H1 (cell line): ENCODE measurements at regions not wholly inside any gene's neighbourhood (a gene's known extent, or its start where the extent isn't known, plus 50 kb on each side); places are given as distances from the start of the nearest gene placed in this dataset.
"Not testable (repeated sequence)": the region's sequence is repeated elsewhere in the genome, so short reads cannot be mapped to it uniquely, and the experiment has no call there.

ENCODE experiments used
- CTCF ChIA-PET: fragments of 300-600 bp; sonication (Branson Sonifier 250); formaldehyde crosslinking; loops from one replicate; lab custom pipeline; 2021; ENCODE audit not compliant: partially characterized antibody; lab: Charles Lee
- POLR2A ChIA-PET: fragments of 300-600 bp; sonication (Branson Sonifier 250); formaldehyde crosslinking; loops from one replicate; lab custom pipeline; 2021; ENCODE audit warnings: inconsistent platforms; ENCODE audit not compliant: partially characterized antibody; lab: Charles Lee
- DNase-seq, 2 experiments: peaks; one replicate each; pipeline versions ENCODE4 v3.0.0 to v3.0.0-alpha.2; 2010 to 2022; ENCODE audit warnings: low spot score in 2 of 2, low read depth in 1 of 2, mixed read lengths in 1 of 2
- FAIRE-seq: peaks from 2 replicates; lab custom pipeline; 2011; peaks lifted over from hg19 to GRCh38; lab: Jason Lieb, UNC
- H2AFZ ChIP-seq: 2 replicates; pipeline ENCODE4 v1.8.1; 2012; ENCODE audit warnings: low read length, inconsistent platforms
- H2AK5ac ChIP-seq: 2 replicates; pipeline ENCODE4 v1.6.1; 2013; ENCODE audit warnings: low read depth, low read length
- H2BK120ac ChIP-seq: replicated peaks from 2 replicates; pipeline ENCODE3; 2013; ENCODE audit warnings: low read depth, low read length, inconsistent platforms
- H2BK12ac ChIP-seq: 2 replicates; pipeline ENCODE4 v1.6.1; 2013; ENCODE audit warnings: low read depth, low read length
- H2BK15ac ChIP-seq: 2 replicates; pipeline ENCODE4 v1.6.1; 2013; ENCODE audit warnings: low read length
- H2BK20ac ChIP-seq: 2 replicates; pipeline ENCODE4 v1.6.1; 2013; ENCODE audit warnings: low read length
- H2BK5ac ChIP-seq: 2 replicates; pipeline ENCODE4 v1.6.1; 2013; ENCODE audit warnings: low read depth, low read length
- H3K14ac ChIP-seq: 2 replicates; pipeline ENCODE4 v1.6.1; 2013; ENCODE audit warnings: inconsistent platforms; ENCODE audit not compliant: insufficient read length
- H3K18ac ChIP-seq: 2 replicates; pipeline ENCODE4 v1.6.1; 2013; ENCODE audit warnings: low read length; ENCODE audit errors: extremely low read depth
- H3K23ac ChIP-seq: 2 replicates; pipeline ENCODE4 v1.6.1; 2013; ENCODE audit warnings: inconsistent platforms; ENCODE audit not compliant: insufficient read length
- H3K23me2 ChIP-seq: 2 replicates; pipeline ENCODE4 v1.6.1; 2013; ENCODE audit warnings: low read depth, low read length
- H3K27ac ChIP-seq: 2 replicates; pipeline ENCODE4 v1.6.1; 2011; ENCODE audit warnings: low read depth, low read length, inconsistent platforms
- H3K27me3 ChIP-seq, 4 experiments: replicated peaks in 1 of 4; 1 replicate in 1 of 4; 2 replicates in 3 of 4; pipeline versions ENCODE4 v1.6.1 to v1.8.1; 2011 to 2013; ENCODE audit warnings: low read length in 3 of 4, mild to moderate bottlenecking in 3 of 4, inconsistent platforms in 2 of 4, mixed read lengths in 2 of 4, moderate library complexity in 1 of 4; ENCODE audit not compliant: control insufficient read depth in 3 of 4, insufficient read depth in 3 of 4; ENCODE audit errors: extremely low read depth in 1 of 4
- H3K36me3 ChIP-seq, 4 experiments: 2 replicates each; pipeline versions ENCODE4 v1.6.1 to v1.8.1; 2011 to 2013; ENCODE audit warnings: mild to moderate bottlenecking in 4 of 4, low read length in 3 of 4, moderate library complexity in 2 of 4, control low read depth in 1 of 4, inconsistent platforms in 1 of 4; ENCODE audit not compliant: insufficient read depth in 4 of 4, control insufficient read depth in 2 of 4
- H3K4ac ChIP-seq: replicated peaks from 2 replicates; pipeline ENCODE3; 2013; ENCODE audit warnings: low read length, low read depth, mixed read lengths, inconsistent platforms; ENCODE audit not compliant: insufficient read length
- H3K4me1 ChIP-seq, 4 experiments: replicated peaks in 1 of 4; 1 replicate in 1 of 4; 2 replicates in 3 of 4; pipeline versions ENCODE4 v1.6.1 to v1.8.1; 2011 to 2013; ENCODE audit warnings: low read length in 3 of 4, inconsistent platforms in 2 of 4, mixed read lengths in 1 of 4; ENCODE audit not compliant: insufficient read depth in 4 of 4, control insufficient read depth in 3 of 4
- H3K4me2 ChIP-seq, 2 experiments: 2 replicates each; pipeline versions ENCODE4 v1.6.1 to v1.8.1; 2011 to 2013; ENCODE audit warnings: low read depth in 2 of 2, low read length in 2 of 2, control low read depth in 1 of 2, inconsistent platforms in 1 of 2, mild to moderate bottlenecking in 1 of 2; ENCODE audit not compliant: insufficient read depth in 1 of 2
- H3K4me3 ChIP-seq, 4 experiments: fragments of 200-600, 300-600 bp in 1 of 4; sonication (generic), shearing (Covaris generic), sonication (Bioruptor Twin) in 1 of 4; 2 replicates each; pipeline versions ENCODE4 v1.5.1 to v1.8.1; 2011 to 2016; ENCODE audit warnings: low read length in 4 of 4, low read depth in 3 of 4, control low read depth in 2 of 4, inconsistent platforms in 2 of 4, mild to moderate bottlenecking in 2 of 4, mixed read lengths in 1 of 4, moderate library complexity in 1 of 4; ENCODE audit not compliant: insufficient read depth in 2 of 4; ENCODE audit errors: extremely low read depth in 1 of 4
- H3K56ac ChIP-seq: replicated peaks from 2 replicates; pipeline ENCODE3; 2013; ENCODE audit warnings: low read depth, mild to moderate bottlenecking, mixed read lengths, low read length, inconsistent platforms; ENCODE audit not compliant: insufficient read length
- H3K79me1 ChIP-seq: 2 replicates; pipeline ENCODE4 v1.6.1; 2013; ENCODE audit warnings: low read depth, low read length, control low read depth
- H3K79me2 ChIP-seq, 2 experiments: 2 replicates each; pipeline versions ENCODE4 v1.6.1 to v1.8.1; 2012 to 2013; ENCODE audit warnings: low read length in 2 of 2, mild to moderate bottlenecking in 2 of 2, inconsistent platforms in 1 of 2; ENCODE audit not compliant: insufficient read depth in 2 of 2, control insufficient read depth in 1 of 2
- H3K9ac ChIP-seq, 4 experiments: replicated peaks in 1 of 4; 1 replicate in 1 of 4; 2 replicates in 3 of 4; pipeline versions ENCODE4 v1.6.1 to v1.8.1; 2011 to 2013; ENCODE audit warnings: low read depth in 3 of 4, low read length in 3 of 4, control low read depth in 2 of 4, mild to moderate bottlenecking in 2 of 4, moderate library complexity in 2 of 4, inconsistent platforms in 1 of 4; ENCODE audit errors: extremely low read depth in 1 of 4
- H3K9me3 ChIP-seq, 2 experiments: 2 replicates each; pipeline versions ENCODE4 v1.6.1 to v1.8.1; 2012 to 2013; ENCODE audit warnings: mild to moderate bottlenecking in 2 of 2, moderate library complexity in 2 of 2, control low read depth in 1 of 2, inconsistent platforms in 1 of 2, low read depth in 1 of 2, low read length in 1 of 2, mixed read lengths in 1 of 2; ENCODE audit not compliant: insufficient read depth in 2 of 2
- H4K20me1 ChIP-seq, 2 experiments: replicated peaks in 1 of 2; 2 replicates each; pipeline versions ENCODE3 to v1.8.1; 2011 to 2013; ENCODE audit warnings: inconsistent platforms in 2 of 2, low read length in 2 of 2, mild to moderate bottlenecking in 1 of 2; ENCODE audit not compliant: insufficient read depth in 2 of 2, control insufficient read depth in 1 of 2
- H4K5ac ChIP-seq: 2 replicates; pipeline ENCODE4 v1.6.1; 2013; ENCODE audit warnings: low read length, low read depth, mixed read lengths, inconsistent platforms; ENCODE audit not compliant: insufficient read length
- H4K8ac ChIP-seq: 2 replicates; pipeline ENCODE4 v1.8.0; 2013; ENCODE audit warnings: mild to moderate bottlenecking, moderate library complexity, low read length, inconsistent platforms; ENCODE audit not compliant: insufficient read depth; ENCODE audit errors: extremely low read depth
- H4K91ac ChIP-seq: replicated peaks from 2 replicates; pipeline ENCODE3; 2013; ENCODE audit warnings: low read length, mixed read lengths, inconsistent platforms; ENCODE audit not compliant: insufficient read length
- WGBS, 2 experiments: shearing (Covaris generic) in 1 of 2; methylation state at CpG; one replicate each; pipeline versions ENCODE4 v1.1.6 to v1.1.7; 2013 to 2015; ENCODE audit warnings: low lambda C conversion rate in 2 of 2, mixed read lengths in 2 of 2, inconsistent platforms in 1 of 2, low coverage in 1 of 2, missing lambda C conversion rate in 1 of 2; ENCODE audit not compliant: insufficient replicate concordance in 2 of 2, insufficient coverage in 1 of 2, insufficient read length in 1 of 2; ENCODE audit errors: extremely low coverage in 1 of 2, missing lambda C conversion rate in 1 of 2; 5-methylcytosine and 5-hydroxymethylcytosine counted together

- H2BK12ac ChIP-seq, H4K20me1 ChIP-seq, H4K91ac ChIP-seq, DNase-seq, H2BK120ac ChIP-seq, H3K56ac ChIP-seq, H2BK20ac ChIP-seq, H3K4me2 ChIP-seq, H2BK15ac ChIP-seq, H3K27me3 ChIP-seq, H3K4ac ChIP-seq, H3K9ac ChIP-seq, H4K5ac ChIP-seq, H3K27ac ChIP-seq, H2AFZ ChIP-seq, H3K4me3 ChIP-seq, H4K8ac ChIP-seq, H3K23ac ChIP-seq, H3K79me1 ChIP-seq, H3K36me3 ChIP-seq, FAIRE-seq, H3K79me2 ChIP-seq, H2AK5ac ChIP-seq, H3K14ac ChIP-seq, H2BK5ac ChIP-seq, H3K18ac ChIP-seq, H3K23me2 ChIP-seq, H3K9me3 ChIP-seq, POLR2A ChIA-PET: not testable (repeated sequence)
- H3K4me1 ChIP-seq, result peaks cover 6 to 19% (median 9%) of the 10 kb centered on the region in 4 experiments
- CTCF ChIA-PET, result interaction anchor here (0.6 to 3.4 kb wide), 9 partner anchors 20 to 682 kb away, joined by 3 to 27 read pairs (median 4); no protein-coding TSS in a partner anchor
- WGBS, 2 experiments, result 94% methylated on average over 7 of the region's 7 CpGs; no CpG with 5 or more reads in 1 of the 2 experiments
Observed at GRCh38 chr2:43141636-43142151, 84.7 kb downstream of the ZFP36L2 start.
